ENCODE measurements at regions not wholly inside any gene's neighbourhood (a gene's known extent, or its start where the extent isn't known, plus 50 kb on each side); places are given as distances from the start of the nearest gene placed in this dataset.
"Not testable (repeated sequence)": the region's sequence is repeated elsewhere in the genome, so short reads cannot be mapped to it uniquely, and the experiment has no call there.

GRCh38 chr3:87968668-87969067 is 90.1 kb downstream of the CGGBP1 start:
- 77% methylated on average over 5 of the region's 5 CpGs for WGBS
- H3K27ac ChIP-seq (ENCODE audit: low read length): no peak overlapping the region
- no peak for DNase-seq
- no peaks in the 10 kb centered on the region for H3K9me3 ChIP-seq (ENCODE audit: control insufficient read depth, low read length)
- no peak for ATAC-seq
- no peak overlapping the region for H3K4me3 ChIP-seq (ENCODE audit: low read length)
- intact Hi-C loops (cut with DNase I): no loop called here
- no peaks in the 10 kb centered on the region for H3K27me3 ChIP-seq (ENCODE audit: control insufficient read depth, insufficient read depth)
- H3K4me1 ChIP-seq (ENCODE audit: control insufficient read depth, insufficient read depth, low read length): no peaks in the 10 kb centered on the region

GRCh38 chr3:87958289-87958688 is 100.5 kb downstream of the CGGBP1 start:
- DNase-seq (no peak), ATAC-seq (no peak)
- Histone ChIP-seq H3K9me3 (ENCODE audit: control insufficient read depth, low read length) (no peaks in the 10 kb centered on the region), H3K4me1 (ENCODE audit: control insufficient read depth, insufficient read depth, low read length) (no peaks in the 10 kb centered on the region), H3K27me3 (ENCODE audit: control insufficient read depth, insufficient read depth) (no peaks in the 10 kb centered on the region), H3K4me3 (ENCODE audit: low read length) (no peak overlapping the region), H3K27ac (ENCODE audit: low read length) (no peak overlapping the region)
- intact Hi-C loops (cut with DNase I): no loop called here
- 42% methylated on average over 1 of the region's 1 CpG for WGBS

GRCh38 chr3:87957575-87957974 is 101.2 kb downstream of the CGGBP1 start:
- no peak overlapping the region for H3K27ac ChIP-seq (ENCODE audit: low read length)
- ATAC-seq: no peak
- 87% methylated on average over 1 of the region's 1 CpG for WGBS
- H3K9me3 ChIP-seq (ENCODE audit: control insufficient read depth, low read length): no peaks in the 10 kb centered on the region
- H3K4me1 ChIP-seq (ENCODE audit: control insufficient read depth, insufficient read depth, low read length): no peaks in the 10 kb centered on the region
- intact Hi-C loops (cut with DNase I): no loop called here
- no peak overlapping the region for H3K4me3 ChIP-seq (ENCODE audit: low read length)
- H3K27me3 ChIP-seq (ENCODE audit: control insufficient read depth, insufficient read depth): no peaks in the 10 kb centered on the region
- DNase-seq: no peak

- 27% methylated on average over 1 of the region's 1 CpG for WGBS
- Histone ChIP-seq H3K27me3 (ENCODE audit: control insufficient read depth, insufficient read depth) (no peaks in the 10 kb centered on the region), H3K4me1 (ENCODE audit: control insufficient read depth, insufficient read depth, low read length) (no peaks in the 10 kb centered on the region), H3K9me3 (ENCODE audit: control insufficient read depth, low read length) (no peaks in the 10 kb centered on the region), H3K27ac (ENCODE audit: low read length) (no peak overlapping the region), H3K4me3 (ENCODE audit: low read length) (no peak overlapping the region)
- intact Hi-C loops (cut with DNase I): no loop called here
- DNase-seq (no peak), ATAC-seq (no peak)
These were observed 109.0 kb downstream of the CGGBP1 start for GRCh38 chr3:87949879-87950208.

GRCh38 chr3:87949189-87949878 is 109.5 kb downstream of the CGGBP1 start:
- Histone ChIP-seq H3K27ac (ENCODE audit: low read length) (no peak overlapping the region), H3K4me3 (ENCODE audit: low read length) (no peak overlapping the region), H3K4me1 (ENCODE audit: control insufficient read depth, insufficient read depth, low read length) (no peaks in the 10 kb centered on the region), H3K27me3 (ENCODE audit: control insufficient read depth, insufficient read depth) (no peaks in the 10 kb centered on the region), H3K9me3 (ENCODE audit: control insufficient read depth, low read length) (no peaks in the 10 kb centered on the region)
- intact Hi-C loops (cut with DNase I): no loop called here
- ATAC-seq: no peak
- 75% methylated on average over 4 of the region's 4 CpGs for WGBS
- no peak for DNase-seq

- H3K4me1 ChIP-seq (ENCODE audit: control insufficient read depth, insufficient read depth, low read length); H3K27ac ChIP-seq (ENCODE audit: low read length); H3K9me3 ChIP-seq (ENCODE audit: control insufficient read depth, low read length); ATAC-seq; DNase-seq; H3K27me3 ChIP-seq (ENCODE audit: control insufficient read depth, insufficient read depth); H3K4me3 ChIP-seq (ENCODE audit: low read length); intact Hi-C loops (cut with DNase I): not testable (repeated sequence)
- 92% methylated on average over 20 of the region's 20 CpGs for WGBS
These were observed 112.8 kb downstream of the CGGBP1 start for GRCh38 chr3:87946007-87946406.

- H3K9me3 ChIP-seq (ENCODE audit: control insufficient read depth, low read length); H3K27ac ChIP-seq (ENCODE audit: low read length); ATAC-seq; H3K4me1 ChIP-seq (ENCODE audit: control insufficient read depth, insufficient read depth, low read length); intact Hi-C loops (cut with DNase I); H3K27me3 ChIP-seq (ENCODE audit: control insufficient read depth, insufficient read depth); H3K4me3 ChIP-seq (ENCODE audit: low read length); DNase-seq: not testable (repeated sequence)
- WGBS: 91% methylated on average over 8 of the region's 8 CpGs
These were observed 116.5 kb downstream of the CGGBP1 start for GRCh38 chr3:87942256-87942655.

GRCh38 chr3:87924485-87924884 is 134.3 kb downstream of the CGGBP1 start:
- no peaks in the 10 kb centered on the region for H3K27me3 ChIP-seq (ENCODE audit: control insufficient read depth, insufficient read depth)
- ATAC-seq: no peak
- 78% methylated on average over 1 of the region's 1 CpG for WGBS

GRCh38 chr3:87920549-87920948 is 138.3 kb downstream of the CGGBP1 start:
- WGBS: 40% methylated on average over 1 of the region's 1 CpG
- ATAC-seq: no peak

More at GRCh38 chr3:87924485-87924884, 134.3 kb downstream of the CGGBP1 start:
- Histone ChIP-seq H3K9me3 (ENCODE audit: control insufficient read depth, low read length) (no peaks in the 10 kb centered on the region), H3K4me3 (ENCODE audit: low read length) (no peak overlapping the region), H3K27ac (ENCODE audit: low read length) (no peak overlapping the region), H3K4me1 (ENCODE audit: control insufficient read depth, insufficient read depth, low read length) (no peaks in the 10 kb centered on the region)
- no peak for DNase-seq
- intact Hi-C loops (cut with DNase I): no loop called here

GRCh38 chr3:87901141-87901540 is 157.7 kb downstream of the CGGBP1 start:
- no peaks in the 10 kb centered on the region for H3K9me3 ChIP-seq (ENCODE audit: control insufficient read depth, low read length)
- 25% methylated on average over 1 of the region's 1 CpG for WGBS
- no peak for DNase-seq
- H3K27me3 ChIP-seq (ENCODE audit: control insufficient read depth, insufficient read depth): no peaks in the 10 kb centered on the region
- no peaks in the 10 kb centered on the region for H3K4me1 ChIP-seq (ENCODE audit: control insufficient read depth, insufficient read depth, low read length)
- no peak for ATAC-seq
- intact Hi-C loops (cut with DNase I): no loop called here
- H3K4me3 ChIP-seq (ENCODE audit: low read length): no peak overlapping the region
- H3K27ac ChIP-seq (ENCODE audit: low read length): no peak overlapping the region

More at GRCh38 chr3:87920549-87920948, 138.3 kb downstream of the CGGBP1 start:
- no peak overlapping the region for H3K27ac ChIP-seq (ENCODE audit: low read length)
- H3K4me3 ChIP-seq (ENCODE audit: low read length): no peak overlapping the region
- intact Hi-C loops (cut with DNase I): no loop called here
- H3K9me3 ChIP-seq (ENCODE audit: control insufficient read depth, low read length): no peaks in the 10 kb centered on the region
- DNase-seq: no peak
- no peaks in the 10 kb centered on the region for H3K27me3 ChIP-seq (ENCODE audit: control insufficient read depth, insufficient read depth)
- H3K4me1 ChIP-seq (ENCODE audit: control insufficient read depth, insufficient read depth, low read length): no peaks in the 10 kb centered on the region

- H3K4me1 ChIP-seq (ENCODE audit: control insufficient read depth, insufficient read depth, low read length): no peaks in the 10 kb centered on the region
- no peak overlapping the region for H3K4me3 ChIP-seq (ENCODE audit: low read length)
- no peaks in the 10 kb centered on the region for H3K9me3 ChIP-seq (ENCODE audit: control insufficient read depth, low read length)
- WGBS: 24% methylated on average over 1 of the region's 1 CpG
- ATAC-seq (no peak), DNase-seq (no peak)
- H3K27me3 ChIP-seq (ENCODE audit: control insufficient read depth, insufficient read depth): no peaks in the 10 kb centered on the region
- intact Hi-C loops (cut with DNase I): no loop called here
- no peak overlapping the region for H3K27ac ChIP-seq (ENCODE audit: low read length)
These were observed 158.7 kb downstream of the CGGBP1 start for GRCh38 chr3:87900061-87900460.

- Histone ChIP-seq H3K4me1 (ENCODE audit: control insufficient read depth, insufficient read depth, low read length) (no peaks in the 10 kb centered on the region), H3K9me3 (ENCODE audit: control insufficient read depth, low read length) (no peaks in the 10 kb centered on the region), H3K4me3 (ENCODE audit: low read length) (no peak overlapping the region), H3K27me3 (ENCODE audit: control insufficient read depth, insufficient read depth) (no peaks in the 10 kb centered on the region), H3K27ac (ENCODE audit: low read length) (no peak overlapping the region)
- DNase-seq (no peak), ATAC-seq (no peak)
- intact Hi-C loops (cut with DNase I): no loop called here
- 83% methylated on average over 1 of the region's 1 CpG for WGBS
These were observed 159.8 kb downstream of the CGGBP1 start for GRCh38 chr3:87898971-87899370.
